GM21528 (cell line): ENCODE measurements at regions not wholly inside any gene's neighbourhood (a gene's known extent, or its start where the extent isn't known, plus 50 kb on each side); places are given as distances from the start of the nearest gene placed in this dataset.

Experiments used
- ATAC-seq: cut with Tn5 transposase; IDR thresholded peaks from one replicate; pipeline ENCODE4 v1.9.1; 2021; ENCODE audit warnings: mild to moderate bottlenecking, moderate library complexity; ENCODE audit not compliant: unreplicated experiment, low FRiP score

DNA sequence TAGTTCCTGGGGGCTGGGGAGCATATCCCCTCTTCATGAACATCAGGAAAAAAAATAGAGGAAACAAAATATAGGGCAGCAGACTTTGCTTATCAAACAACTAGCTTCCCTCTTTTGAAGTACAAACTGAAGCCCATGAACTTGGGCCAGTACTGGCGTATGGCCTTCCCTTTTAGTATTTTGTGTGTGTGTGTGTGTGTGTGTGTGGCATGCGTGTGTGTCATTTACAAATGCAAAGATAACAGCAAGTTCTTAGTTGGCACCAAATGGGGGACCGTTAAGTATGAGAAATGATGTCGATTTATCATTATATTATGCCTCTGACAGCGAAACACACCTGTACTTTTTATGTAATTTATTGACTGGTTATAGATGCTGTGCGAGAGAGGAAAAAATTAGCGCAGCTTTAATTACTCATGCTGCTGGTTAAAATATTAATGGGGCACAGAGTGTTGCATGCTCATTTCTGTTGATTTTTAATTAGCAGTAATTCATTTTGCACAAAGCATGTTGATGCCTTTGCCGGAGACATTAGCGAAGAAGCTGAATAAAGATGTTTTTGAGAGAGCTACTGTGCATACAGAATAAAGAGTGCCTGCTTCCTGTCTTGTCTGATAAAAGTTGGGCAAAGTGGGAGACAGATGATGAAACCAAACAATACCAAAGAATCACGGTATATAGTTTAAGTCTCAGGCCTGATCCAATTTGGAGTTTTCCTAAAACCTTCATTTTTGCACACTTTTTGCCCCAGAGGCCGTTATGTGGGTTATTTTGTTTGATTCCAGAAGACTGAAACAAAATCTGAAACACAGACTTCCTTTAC is 297.1 kb downstream of the SATB1 start:
- ATAC-seq, result no peak

DNA sequence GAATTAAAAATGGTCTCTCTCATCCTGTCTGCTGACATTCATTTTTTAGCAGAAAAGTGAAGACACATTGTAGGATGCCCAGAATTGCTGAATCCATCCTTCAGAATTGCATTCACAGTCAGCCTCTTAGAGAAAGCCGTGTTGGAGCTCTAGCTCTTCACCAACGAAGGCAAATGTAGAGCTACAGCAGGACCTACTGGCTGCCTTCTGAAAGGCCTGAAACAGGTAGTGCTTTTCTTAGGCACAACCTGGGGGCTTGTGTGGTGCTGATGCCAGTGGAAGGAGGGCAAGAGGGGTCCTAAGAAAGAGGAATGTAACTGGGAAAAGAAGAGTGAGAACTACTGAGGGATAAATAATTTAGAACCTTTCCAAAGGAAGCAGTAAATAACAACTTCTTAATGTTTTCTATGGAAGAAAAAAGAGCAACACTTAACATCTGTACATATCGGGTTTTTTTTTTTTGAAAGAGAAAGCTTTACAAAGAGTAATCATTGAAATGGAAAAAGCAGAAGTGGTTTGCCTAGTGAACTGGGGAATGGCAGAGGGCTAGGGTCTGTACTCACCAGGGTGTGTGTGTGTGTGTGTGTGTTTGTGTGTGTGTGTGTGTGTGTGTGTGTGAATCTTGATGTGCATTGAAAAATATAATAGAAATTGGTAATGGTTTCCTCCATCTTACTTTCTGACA is 297.8 kb downstream of the SATB1 start:
- ATAC-seq, result peak; percentile 96

GRCh38 chr3:18126772-18127171 is 298.4 kb downstream of the SATB1 start:
- no peak for ATAC-seq

DNA sequence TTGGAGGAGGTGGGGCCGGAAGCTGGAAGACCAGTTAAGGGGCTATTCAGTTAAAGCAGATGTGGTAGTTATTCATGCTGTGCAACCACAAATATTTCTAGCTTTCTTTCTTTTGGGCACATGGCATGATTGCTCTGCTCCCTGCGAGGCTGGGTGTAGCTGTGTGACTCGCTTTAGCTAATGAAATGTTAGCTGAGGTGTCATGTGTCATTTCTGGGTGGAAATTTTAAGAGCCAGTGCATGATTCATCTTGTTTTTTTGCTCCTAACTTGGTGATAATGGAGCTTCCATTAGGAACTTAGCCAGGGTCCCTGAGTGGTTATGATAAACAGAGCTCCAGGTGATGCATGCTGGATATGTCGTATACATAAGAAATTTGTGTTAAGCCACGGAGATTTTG is 300.6 kb downstream of the SATB1 start:
- ATAC-seq, result no peak

DNA sequence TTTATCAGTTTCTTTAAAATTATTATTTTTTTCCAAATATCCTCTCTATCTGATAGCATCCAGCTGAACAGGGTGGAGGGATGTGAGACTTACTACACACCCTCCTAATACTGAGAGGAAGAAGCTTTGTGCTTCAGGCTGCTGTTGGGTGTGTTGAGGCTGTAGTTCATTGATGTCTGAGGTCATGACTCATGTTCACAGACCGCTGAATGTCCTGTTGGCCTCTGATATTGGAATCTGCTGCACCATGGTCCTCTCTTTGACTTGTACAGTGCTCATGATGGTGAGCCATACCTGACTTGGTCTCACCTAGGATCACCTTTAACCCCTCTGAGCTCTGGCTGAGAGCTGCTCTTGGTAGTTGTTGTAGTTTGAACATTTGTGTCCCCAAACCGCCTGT is 302.9 kb downstream of the SATB1 start:
- ATAC-seq, result no peak

DNA sequence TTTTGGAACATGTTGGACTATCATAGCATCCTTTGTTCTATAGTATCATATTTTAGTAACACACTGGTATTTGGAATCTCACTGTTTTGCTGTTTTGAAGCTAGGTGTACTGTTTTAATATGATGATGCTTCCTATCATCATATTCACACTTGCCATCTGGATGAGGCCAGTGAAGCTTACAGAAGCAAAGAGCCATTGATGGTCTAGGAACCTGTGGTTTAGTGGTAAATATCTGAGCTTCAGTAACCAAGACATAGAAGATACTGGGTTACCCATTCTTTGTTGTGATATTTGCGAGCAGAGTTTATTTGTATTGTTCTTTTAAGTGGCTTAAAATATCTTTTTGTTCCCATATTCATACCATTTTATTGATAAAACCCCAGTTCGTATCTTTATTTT is 304.1 kb downstream of the SATB1 start:
- ATAC-seq, result no peak

- ATAC-seq, result no peak
Measured at GRCh38 chr3:18119866-18120265, 305.3 kb downstream of the SATB1 start.

DNA sequence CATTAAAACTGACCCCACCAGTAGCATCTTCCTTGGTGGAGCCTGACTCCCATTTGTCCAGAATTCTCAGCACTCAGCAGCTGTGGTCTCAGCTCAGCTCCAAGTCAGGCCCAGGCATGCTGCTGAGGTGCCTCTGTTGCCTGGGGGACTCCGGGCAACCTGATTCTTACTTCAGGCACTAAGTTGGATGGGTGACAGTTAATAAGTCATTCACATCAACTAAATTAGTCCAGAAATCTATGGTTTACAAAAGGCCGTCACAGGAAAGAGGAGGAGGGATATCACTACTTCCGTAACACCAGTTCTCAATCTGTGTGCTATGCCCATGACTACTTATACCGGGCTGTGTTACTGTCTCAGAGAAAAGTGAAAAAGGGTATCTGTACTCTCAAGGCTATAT is 310.2 kb downstream of the SATB1 start:
- ATAC-seq, result no peak

GRCh38 chr3:18113417-18113816 is 311.7 kb downstream of the SATB1 start:
- ATAC-seq, result no peak

DNA sequence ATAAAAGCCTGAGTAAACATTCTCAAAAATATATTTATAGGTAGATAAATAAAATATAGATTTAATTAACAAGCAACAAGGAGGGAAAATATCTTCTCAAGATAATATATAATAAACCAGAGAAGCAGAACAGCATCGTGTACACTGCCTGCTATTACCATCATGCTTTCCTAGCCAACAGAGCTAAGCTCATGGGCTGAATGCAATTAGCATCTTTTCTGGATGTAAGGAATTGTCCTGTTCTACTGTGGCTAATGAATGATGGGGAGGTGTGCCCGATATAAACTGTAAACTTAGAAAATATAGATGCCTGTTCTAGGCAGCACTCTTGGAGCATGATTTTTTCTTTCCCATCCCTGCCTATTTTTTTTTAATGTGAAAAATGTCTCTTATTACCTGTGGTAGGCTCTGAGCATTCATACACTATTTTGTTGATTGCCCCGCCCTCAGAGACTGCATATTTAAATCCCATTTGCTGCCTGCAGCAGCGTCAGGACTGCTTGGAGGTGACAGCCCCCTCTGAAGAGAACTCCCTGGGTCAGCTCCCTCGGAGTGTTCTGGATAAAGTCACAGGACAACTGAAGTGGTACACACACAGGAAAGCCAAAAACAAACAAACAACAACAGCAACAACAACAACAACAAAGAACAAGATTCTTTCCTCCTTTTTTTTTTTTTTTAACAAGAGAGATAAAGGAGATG is 312.3 kb downstream of the SATB1 start:
- ATAC-seq, result no peak

DNA sequence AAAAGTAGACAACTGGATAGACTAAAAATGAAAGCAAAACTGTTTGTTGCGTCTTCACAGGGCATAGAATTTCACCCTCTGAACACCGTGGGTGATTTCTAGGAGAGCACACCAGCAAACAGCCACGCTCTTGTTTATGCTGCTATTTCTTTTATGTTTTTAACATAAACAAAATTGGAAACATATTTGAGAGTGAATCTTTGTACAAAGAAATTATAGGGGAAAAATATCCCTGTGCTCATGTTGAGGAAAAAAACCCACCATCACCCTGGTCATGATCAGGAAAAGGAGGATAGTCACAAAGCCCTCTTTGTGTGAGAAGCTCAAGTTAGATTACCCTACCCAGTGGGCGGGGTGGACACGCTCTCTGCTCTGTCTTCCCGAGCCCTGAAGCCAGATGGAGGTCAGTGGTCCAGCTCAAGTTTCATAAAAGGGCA is 313.3 kb downstream of the SATB1 start:
- peak; percentile 91 for ATAC-seq

DNA sequence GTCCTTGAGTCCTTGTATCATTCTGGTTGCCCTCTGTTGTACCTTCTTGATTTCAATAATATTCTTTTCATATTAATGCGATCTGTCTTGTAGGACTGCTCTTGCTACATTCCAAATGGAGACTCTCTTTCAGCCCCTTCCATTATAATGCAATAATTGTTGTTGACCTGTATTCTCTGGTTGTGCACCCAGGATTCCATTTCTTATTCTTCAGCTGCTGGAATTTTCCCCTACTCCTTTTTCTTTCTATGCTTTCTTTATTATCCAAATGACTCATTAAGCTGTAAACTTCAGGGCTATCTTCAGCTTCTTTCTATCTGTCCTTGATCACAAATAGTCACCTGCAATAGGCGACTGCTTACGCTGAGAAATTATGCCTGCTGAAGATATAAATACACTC is 321.5 kb downstream of the SATB1 start:
- no peak for ATAC-seq

GRCh38 chr3:18100121-18100520 is 325.0 kb downstream of the SATB1 start:
- no peak for ATAC-seq

DNA sequence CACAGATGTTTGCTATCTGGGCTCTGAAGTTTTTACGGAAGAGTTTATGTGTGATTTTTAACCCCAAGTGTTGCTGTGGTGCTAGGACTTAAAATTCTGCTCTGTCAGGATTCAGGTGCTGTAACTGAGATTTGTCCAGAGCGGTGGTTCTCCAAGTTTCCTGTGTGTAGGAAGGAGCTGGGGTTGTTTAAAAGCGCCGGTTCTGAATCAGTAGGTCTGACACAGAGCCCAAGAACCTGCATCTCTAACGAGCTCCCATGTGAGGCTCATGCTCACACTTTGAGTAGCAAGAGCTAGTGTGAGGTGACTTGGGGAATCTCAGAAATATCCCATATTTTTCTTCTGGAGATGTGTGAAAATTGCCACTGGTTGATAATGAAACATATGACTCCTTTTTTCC is 325.5 kb downstream of the SATB1 start:
- no peak for ATAC-seq

GRCh38 chr3:18098960-18099587 is 326.1 kb downstream of the SATB1 start:
- no peak for ATAC-seq

- ATAC-seq, result no peak
Measured at GRCh38 chr3:18097989-18098388, 327.1 kb downstream of the SATB1 start.

GRCh38 chr3:18097473-18097872 is 327.7 kb downstream of the SATB1 start:
- no peak for ATAC-seq

DNA sequence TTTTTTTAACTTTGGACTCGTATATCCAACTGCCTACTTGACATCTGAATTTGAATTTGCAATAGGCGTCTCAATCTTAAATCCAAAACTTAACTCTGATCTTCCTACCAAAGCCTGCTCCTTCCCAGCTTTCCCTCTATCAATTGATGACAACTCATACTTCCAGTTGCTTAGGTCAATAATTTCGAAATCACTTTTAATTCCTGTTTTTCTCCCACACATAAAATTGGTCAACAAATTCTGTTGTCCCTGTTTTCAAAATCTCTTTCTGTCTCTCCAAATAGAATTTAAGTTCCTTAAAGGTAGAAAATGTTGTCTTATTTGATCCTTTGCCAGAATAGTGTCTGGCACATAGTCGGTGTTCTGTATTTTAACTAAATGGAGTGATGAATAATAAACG is 332.4 kb downstream of the SATB1 start:
- ATAC-seq, result no peak

GRCh38 chr3:18090377-18090776 is 334.8 kb downstream of the SATB1 start:
- no peak for ATAC-seq

- ATAC-seq, result no peak
Measured at GRCh38 chr3:18087988-18088387, 337.2 kb downstream of the SATB1 start.

- no peak for ATAC-seq
Measured at GRCh38 chr3:18086760-18087159, 338.4 kb downstream of the SATB1 start.
